WTC11 (cell line): ENCODE measurements at regions not wholly inside any gene's neighbourhood (a gene's known extent, or its start where the extent isn't known, plus 50 kb on each side); places are given as distances from the start of the nearest gene placed in this dataset.

Experiments
- ATAC-seq: fragments of 200-7000 bp; cut with Tn5 transposase; 2 replicates; pipeline ENCODE4 v1.10.0; 2021; ENCODE audit warnings: mild to moderate bottlenecking, moderate library complexity
- CTCF ChIA-PET: fragments of 300-600 bp; sonication (Branson Sonifier 250); formaldehyde crosslinking; loops from one replicate; lab custom pipeline; 2021; ENCODE audit warnings: antibody characterized with exemption; lab: Charles Lee
- POLR2A ChIA-PET: fragments of 350-600 bp; sonication (Branson Sonifier 250); formaldehyde crosslinking; loops from one replicate; lab custom pipeline; 2021; ENCODE audit warnings: antibody characterized with exemption; lab: Charles Lee
- DNase-seq: peaks from one replicate; pipeline ENCODE4 v3.0.0; 2021; ENCODE audit warnings: low spot score
- H3K27ac Mint-ChIP-seq: 2 replicates; pipeline ENCODE4 v1.8.0; 2021; ENCODE audit warnings: mixed read lengths
- H3K27me3 Mint-ChIP-seq: 2 replicates; pipeline ENCODE4 v1.8.0; 2021; ENCODE audit warnings: low read depth, mild to moderate bottlenecking, moderate library complexity, mixed read lengths
- H3K36me3 Mint-ChIP-seq: 2 replicates; pipeline ENCODE4 v1.8.0; 2021; ENCODE audit warnings: mixed read lengths
- H3K4me1 Mint-ChIP-seq: 2 replicates; pipeline ENCODE4 v1.8.0; 2022; ENCODE audit warnings: mixed read lengths
- H3K4me3 Mint-ChIP-seq: 2 replicates; pipeline ENCODE4 v1.8.0; 2021; ENCODE audit warnings: mild to moderate bottlenecking, moderate library complexity, mixed read lengths
- H3K9me3 Mint-ChIP-seq: 2 replicates; pipeline ENCODE4 v1.8.0; 2021; ENCODE audit warnings: mixed read lengths
- ELF4 ChIP-seq: sonication (generic); formaldehyde crosslinking; IDR thresholded peaks from 2 replicates; pipeline ENCODE4 v1.8.1; 2022; ENCODE audit warnings: low read depth, mild to moderate bottlenecking, moderate library complexity, missing genetic modification reagents
- ETV6 ChIP-seq: sonication (generic); formaldehyde crosslinking; IDR thresholded peaks from 2 replicates; pipeline ENCODE4 v1.8.1; 2022; ENCODE audit warnings: mild to moderate bottlenecking, missing genetic modification reagents
- FOXP4 ChIP-seq: sonication (generic); formaldehyde crosslinking; IDR thresholded peaks from 2 replicates; pipeline ENCODE4 v1.8.0; 2022; ENCODE audit warnings: mild to moderate bottlenecking, missing genetic modification reagents
- GABPB1 ChIP-seq: sonication (generic); formaldehyde crosslinking; IDR thresholded peaks from 2 replicates; pipeline ENCODE4 v1.8.1; 2023; ENCODE audit warnings: mild to moderate bottlenecking, missing genetic modification reagents
- GTF2I ChIP-seq: fragments of 250-450 bp; sonication (Bioruptor Pico); conservative IDR thresholded peaks from 2 replicates; pipeline ENCODE4 v1.4.0; 2021; ENCODE audit warnings: mild to moderate bottlenecking
- HMGXB4 ChIP-seq: sonication (generic); formaldehyde crosslinking; IDR thresholded peaks from 2 replicates; pipeline ENCODE4 v1.8.1; 2023; ENCODE audit warnings: mild to moderate bottlenecking, moderate library complexity, missing genetic modification reagents
- IRF1 ChIP-seq: sonication (generic); formaldehyde crosslinking; IDR thresholded peaks from 2 replicates; pipeline ENCODE4 v1.8.0; 2023; ENCODE audit warnings: missing genetic modification reagents
- JAZF1 ChIP-seq: fragments of 250-450 bp; sonication (Bioruptor Pico); IDR thresholded peaks from 2 replicates; pipeline ENCODE4 v1.9.0; 2021; ENCODE audit warnings: moderate library complexity, mild to moderate bottlenecking, inconsistent platforms
- MLX ChIP-seq: sonication (generic); formaldehyde crosslinking; IDR thresholded peaks from 2 replicates; pipeline ENCODE4 v1.8.1; 2023; ENCODE audit warnings: mild to moderate bottlenecking, missing genetic modification reagents, moderate library complexity
- NFATC4 ChIP-seq: fragments of 250-450 bp; sonication (Bioruptor Pico); IDR thresholded peaks from 2 replicates; pipeline ENCODE4 v1.9.0; 2021; ENCODE audit warnings: mild to moderate bottlenecking
- OVOL2 ChIP-seq: fragments of 250-450 bp; sonication (Bioruptor Pico); IDR thresholded peaks from 2 replicates; pipeline ENCODE4 v1.9.0; 2021; ENCODE audit warnings: mild to moderate bottlenecking, borderline replicate concordance
- PRDM15 ChIP-seq: sonication (generic); formaldehyde crosslinking; IDR thresholded peaks from 2 replicates; pipeline ENCODE4 v1.8.0; 2022; ENCODE audit warnings: missing genetic modification reagents
- PREB ChIP-seq: sonication (generic); formaldehyde crosslinking; IDR thresholded peaks from 2 replicates; pipeline ENCODE4 v1.8.1; 2022; ENCODE audit warnings: mild to moderate bottlenecking, missing genetic modification reagents, moderate library complexity, borderline replicate concordance
- SP1 ChIP-seq: sonication (generic); formaldehyde crosslinking; conservative IDR thresholded peaks from 2 replicates; pipeline ENCODE4 v1.8.1; 2022; ENCODE audit warnings: missing genetic modification reagents
- TEAD1 ChIP-seq: sonication (generic); formaldehyde crosslinking; IDR thresholded peaks from 2 replicates; pipeline ENCODE4 v1.8.0; 2022; ENCODE audit warnings: mild to moderate bottlenecking, missing genetic modification reagents
- TP53 ChIP-seq: sonication (generic); formaldehyde crosslinking; IDR thresholded peaks from 2 replicates; pipeline ENCODE4 v1.8.1; 2023; ENCODE audit warnings: mild to moderate bottlenecking, missing genetic modification reagents
- ZNF281 ChIP-seq: sonication (generic); formaldehyde crosslinking; IDR thresholded peaks from 2 replicates; pipeline ENCODE4 v1.8.0; 2023; ENCODE audit warnings: mild to moderate bottlenecking, missing genetic modification reagents
- ZNF396 ChIP-seq: fragments of 250-450 bp; sonication (Bioruptor Pico); IDR thresholded peaks from 2 replicates; pipeline ENCODE4 v1.8.0; 2021; ENCODE audit warnings: mild to moderate bottlenecking, moderate library complexity, borderline replicate concordance
- ZNF512 ChIP-seq: sonication (generic); formaldehyde crosslinking; IDR thresholded peaks from 2 replicates; pipeline ENCODE4 v1.8.1; 2022; ENCODE audit warnings: missing genetic modification reagents, borderline replicate concordance

- TF ChIP-seq ZNF396 (CRISPR knock-in tag) = no peak
- no peak for TF ChIP-seq PRDM15 (CRISPR knock-in tag)
Measured at GRCh38 chr11:21631991-21632390, 560.9 kb upstream of the ANO5 start (continued).

- CTCF ChIA-PET = no interaction called here
- H3K36me3 Mint-ChIP-seq = no peaks in the 10 kb centered on the region
- H3K9me3 Mint-ChIP-seq = no peaks in the 10 kb centered on the region
- H3K4me3 Mint-ChIP-seq = no peak overlapping the region
- POLR2A ChIA-PET = no interaction called here
- DNase-seq = no peak
- no peaks in the 10 kb centered on the region for H3K4me1 Mint-ChIP-seq
- no peak for ATAC-seq
- H3K27ac Mint-ChIP-seq = no peak overlapping the region
- H3K27me3 Mint-ChIP-seq = no peaks in the 10 kb centered on the region
- TF ChIP-seq TEAD1 = no peak
- TF ChIP-seq FOXP4 (CRISPR knock-in tag) = no peak
- TF ChIP-seq TP53 (CRISPR knock-in tag) = no peak
- TF ChIP-seq PREB = no peak
- TF ChIP-seq NFATC4 (CRISPR knock-in tag) = no peak
- no peak for TF ChIP-seq HMGXB4 (CRISPR knock-in tag)
- no peak for TF ChIP-seq ZNF281 (CRISPR knock-in tag)
- no peak for TF ChIP-seq GTF2I (CRISPR knock-in tag)
- no peak for TF ChIP-seq OVOL2 (CRISPR knock-in tag)
- TF ChIP-seq IRF1 = no peak
- no peak for TF ChIP-seq JAZF1 (CRISPR knock-in tag)
- TF ChIP-seq MLX (CRISPR knock-in tag) = no peak
- no peak for TF ChIP-seq ZNF512
- TF ChIP-seq ETV6 (CRISPR knock-in tag) = no peak
- TF ChIP-seq ELF4 (CRISPR knock-in tag) = no peak
- TF ChIP-seq GABPB1 = no peak
- TF ChIP-seq SP1 (CRISPR knock-in tag) = no peak
Measured at GRCh38 chr11:21634491-21634890, 558.4 kb upstream of the ANO5 start.
